ENCODE measurements at regions not wholly inside any gene's neighbourhood (a gene's known extent, or its start where the extent isn't known, plus 50 kb on each side); places are given as distances from the start of the nearest gene placed in this dataset.
"Not testable (repeated sequence)": the region's sequence is repeated elsewhere in the genome, so short reads cannot be mapped to it uniquely, and the experiment has no call there.

DNA sequence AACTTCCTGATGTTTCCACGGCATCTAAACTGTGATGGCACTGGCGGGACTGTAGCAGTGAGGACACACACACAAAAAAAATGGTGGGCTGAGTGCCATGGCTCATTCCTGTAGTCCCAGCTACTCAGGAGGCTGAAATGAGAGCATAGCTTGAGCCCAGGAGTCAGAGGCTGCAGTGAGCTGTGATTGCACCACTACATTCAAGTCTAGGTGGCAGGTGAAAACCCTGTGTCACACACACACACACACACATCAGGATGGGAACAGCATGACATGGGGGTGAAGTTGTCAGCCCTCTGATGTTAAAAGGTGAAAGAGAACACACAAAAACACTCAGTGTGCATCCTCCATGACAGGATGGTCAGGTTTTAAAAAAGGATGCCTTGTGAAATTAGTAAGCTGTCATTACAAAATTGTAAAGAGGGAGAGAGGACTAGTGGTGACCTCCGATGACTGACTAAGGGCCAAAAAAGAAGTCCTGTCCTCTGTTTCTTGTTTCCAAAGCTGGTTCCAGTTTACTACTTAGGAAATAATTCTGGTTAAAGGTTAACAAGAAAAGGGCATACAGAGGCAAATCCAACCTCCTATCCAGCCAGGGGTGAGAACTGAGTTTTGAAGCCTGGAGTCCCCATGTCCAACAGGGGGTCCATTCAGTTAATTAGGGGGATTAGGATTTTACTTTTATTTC, 1600.4 kb downstream of the NLGN4Y start:
- intact Hi-C loops (cut with DNase I) = no loop called here
- FAIRE-seq (no peak), DNase-seq (no peak), ATAC-seq (no peak)
- TF ChIP-seq CTCF (IDR thresholded peaks at IDR 0.05) = no peak
- Histone ChIP-seq H3K27ac (no peak overlapping the region), H3K4me3 (no peak overlapping the region), H3K9me3 (no peaks in the 10 kb centered on the region), H3K27me3 (no peaks in the 10 kb centered on the region), H3K36me3 (no peaks in the 10 kb centered on the region), H3K4me1 (no peaks in the 10 kb centered on the region)
- 88% methylated on average over 3 of the region's 3 CpGs; no CpG with 5 or more reads in 1 of the 2 donors for WGBS, 2 donors

GRCh38 chrY:16136581-16137298, 1612.4 kb downstream of the NLGN4Y start:
- no peaks in the 10 kb centered on the region for H3K36me3 ChIP-seq
- no peak for TF ChIP-seq CTCF (IDR thresholded peaks at IDR 0.05)
- no peaks in the 10 kb centered on the region for H3K4me1 ChIP-seq
- H3K27ac ChIP-seq = no peak overlapping the region
- no peaks in the 10 kb centered on the region for H3K27me3 ChIP-seq
- DNase-seq = no peak
- no peaks in the 10 kb centered on the region for H3K9me3 ChIP-seq
- no peak for FAIRE-seq
- intact Hi-C loops (cut with DNase I) = no loop called here
- no peak for ATAC-seq
- 62% methylated on average over 7 of the region's 7 CpGs; no CpG with 5 or more reads in 1 of the 2 donors for WGBS, 2 donors
- no peak overlapping the region for H3K4me3 ChIP-seq

- WGBS, 2 donors = 77% methylated on average over 5 of the region's 5 CpGs; no CpG with 5 or more reads in 1 of the 2 donors
- ATAC-seq (no peak), FAIRE-seq (no peak), DNase-seq (no peak)
- H3K27ac ChIP-seq = no peak overlapping the region
- H3K36me3 ChIP-seq = no peaks in the 10 kb centered on the region
- intact Hi-C loops (cut with DNase I) = no loop called here
- TF ChIP-seq CTCF (IDR thresholded peaks at IDR 0.05) = no peak
- H3K27me3 ChIP-seq = no peaks in the 10 kb centered on the region
- no peaks in the 10 kb centered on the region for H3K4me1 ChIP-seq
- no peaks in the 10 kb centered on the region for H3K9me3 ChIP-seq
- H3K4me3 ChIP-seq = no peak overlapping the region
Measured at GRCh38 chrY:16157801-16158200, 1633.5 kb downstream of the NLGN4Y start.

DNA sequence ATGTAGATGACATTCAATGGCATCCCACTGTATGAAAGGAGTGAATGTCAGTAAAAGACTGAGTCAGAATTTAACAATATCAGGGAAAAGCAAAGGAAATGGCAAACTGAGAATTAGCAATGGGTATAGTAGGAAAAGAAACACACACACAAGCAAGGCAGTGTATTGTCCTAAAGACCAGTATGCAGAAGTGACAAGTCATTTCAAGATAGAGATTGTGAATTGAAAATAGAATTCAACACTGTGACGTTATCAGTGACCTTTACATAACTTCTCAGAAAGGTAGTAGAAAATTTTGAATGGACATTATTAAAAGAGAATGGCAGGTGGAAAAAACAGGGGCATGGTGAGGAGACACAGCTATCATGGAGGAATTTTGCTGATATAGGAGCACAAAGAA, 1651.4 kb downstream of the NLGN4Y start:
- ATAC-seq; H3K9me3 ChIP-seq; H3K27me3 ChIP-seq; H3K4me1 ChIP-seq; H3K27ac ChIP-seq; FAIRE-seq; H3K36me3 ChIP-seq; DNase-seq; H3K4me3 ChIP-seq; intact Hi-C loops (cut with DNase I): not testable (repeated sequence)
- no CpG with 5 or more reads among the region's 1 CpG for WGBS, 2 donors

GRCh38 chrY:16205482-16205881, 1674.5 kb downstream of the CDY2B start:
- ATAC-seq; H3K36me3 ChIP-seq; H3K4me1 ChIP-seq; H3K4me3 ChIP-seq; H3K27ac ChIP-seq; FAIRE-seq; H3K27me3 ChIP-seq; H3K9me3 ChIP-seq; intact Hi-C loops (cut with DNase I); DNase-seq: not testable (repeated sequence)
- no CpG with 5 or more reads among the region's 3 CpGs for WGBS, 2 donors

GRCh38 chrY:16243322-16243721, 1636.7 kb downstream of the CDY2B start:
- FAIRE-seq; H3K36me3 ChIP-seq; intact Hi-C loops (cut with DNase I); H3K27me3 ChIP-seq; H3K4me3 ChIP-seq; ATAC-seq; H3K4me1 ChIP-seq; H3K27ac ChIP-seq; DNase-seq; H3K9me3 ChIP-seq: not testable (repeated sequence)
- no CpG with 5 or more reads among the region's 1 CpG for WGBS, 2 donors

DNA sequence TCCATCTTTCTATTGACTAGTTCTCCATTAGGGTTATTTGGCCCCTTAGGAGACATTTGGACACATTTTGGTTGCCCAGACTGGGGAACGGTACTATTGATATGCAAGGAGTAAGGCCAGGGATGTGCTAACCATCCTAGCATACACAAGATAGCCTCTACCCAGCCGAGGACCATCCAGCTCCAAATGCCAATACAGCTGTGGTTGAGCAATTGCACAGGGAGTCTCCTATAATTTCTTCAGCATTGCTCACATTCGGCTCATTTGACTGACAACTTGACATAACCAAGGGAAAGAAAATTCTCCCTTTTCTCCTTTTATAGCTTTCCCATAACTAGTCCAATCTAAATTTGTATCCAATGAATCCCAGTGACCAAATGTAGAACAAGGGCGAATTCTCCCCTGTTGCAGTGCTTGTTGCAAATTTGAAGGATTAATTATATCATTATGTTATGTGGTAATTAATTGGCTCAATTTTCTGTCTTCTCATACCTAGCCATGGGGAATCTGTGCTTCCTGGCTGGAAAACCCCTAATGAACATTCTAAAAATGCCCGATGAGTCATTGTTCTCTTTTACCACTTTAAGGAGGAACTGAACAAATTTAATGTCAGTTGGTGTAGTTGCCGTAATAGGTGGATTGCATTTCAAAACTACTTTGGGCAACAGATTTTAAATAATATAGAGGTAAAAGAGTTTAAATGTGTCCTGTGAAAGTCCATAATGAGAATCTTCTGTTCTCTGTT, 1625.3 kb downstream of the CDY2B start:
- H3K4me3 ChIP-seq; ATAC-seq; H3K36me3 ChIP-seq; DNase-seq; intact Hi-C loops (cut with DNase I); H3K27me3 ChIP-seq; H3K27ac ChIP-seq; H3K9me3 ChIP-seq; H3K4me1 ChIP-seq; FAIRE-seq: not testable (repeated sequence)
- no CpG with 5 or more reads among the region's 6 CpGs for WGBS, 2 donors

DNA sequence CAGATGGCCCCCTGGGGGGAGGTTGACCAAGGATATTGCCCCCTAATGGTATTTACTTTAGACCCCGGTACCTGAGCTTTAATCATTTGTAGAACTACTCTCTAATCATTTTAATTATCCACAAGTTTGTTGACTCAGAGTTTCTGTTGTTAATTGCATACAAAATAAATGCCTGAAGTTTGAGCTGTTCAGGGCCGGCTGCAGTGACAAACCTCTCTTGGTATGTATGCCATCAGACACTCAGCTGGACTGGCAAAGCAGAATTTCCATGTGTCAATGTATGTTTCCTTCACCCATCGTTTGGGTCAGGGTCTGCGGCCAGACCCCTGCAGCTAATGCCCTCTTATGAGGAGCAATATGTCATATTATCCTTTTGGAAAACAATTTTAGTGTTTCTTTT, 1624.2 kb downstream of the CDY2B start:
- H3K9me3 ChIP-seq; H3K4me1 ChIP-seq; H3K27ac ChIP-seq; FAIRE-seq; DNase-seq; H3K36me3 ChIP-seq; intact Hi-C loops (cut with DNase I); H3K4me3 ChIP-seq; ATAC-seq; H3K27me3 ChIP-seq: not testable (repeated sequence)
- no CpG with 5 or more reads among the region's 4 CpGs for WGBS, 2 donors

Measured in pancreas (tissue), 10 donors.